Spleen (tissue), 11 donors: ENCODE measurements at regions not wholly inside any gene's neighbourhood (a gene's known extent, or its start where the extent isn't known, plus 50 kb on each side); places are given as distances from the start of the nearest gene placed in this dataset.

Experiments used
- DNase-seq: peaks from one replicate; pipeline ENCODE4 v3.0.0-alpha.2; 2020
- H3K27ac ChIP-seq, 8 donors: fragments of 200-600 bp; sonication (generic) in 7 of 8; 1 replicate in 4 of 8; 2 replicates in 4 of 8; pipeline versions ENCODE4 v1.5.0 to v1.8.0; 2016 to 2021; ENCODE audit warnings: inconsistent platforms in 4 of 8, mild to moderate bottlenecking in 4 of 8, moderate library complexity in 1 of 8
- H3K27me3 ChIP-seq, 7 donors: fragments of 200-600 bp; sonication (generic) in 6 of 7; replicated peaks in 1 of 7; 1 replicate in 4 of 7; 2 replicates in 3 of 7; pipeline versions ENCODE4 v1.5.0 to v1.8.0; 2016 to 2021; ENCODE audit warnings: inconsistent platforms in 3 of 7, mild to moderate bottlenecking in 1 of 7
- H3K36me3 ChIP-seq, 6 donors: fragments of 200-600 bp; sonication (generic) in 5 of 6; 1 replicate in 4 of 6; 2 replicates in 2 of 6; pipeline versions ENCODE4 v1.5.0 to v1.8.0; 2016 to 2021; ENCODE audit warnings: inconsistent platforms in 2 of 6
- H3K4me1 ChIP-seq, 6 donors: fragments of 200-600 bp; sonication (generic) in 5 of 6; 1 replicate in 3 of 6; 2 replicates in 3 of 6; pipeline versions ENCODE4 v1.5.0 to v1.8.0; 2016 to 2021; ENCODE audit warnings: inconsistent platforms in 3 of 6
- H3K4me3 ChIP-seq, 8 donors: fragments of 200-600 bp; sonication (generic) in 7 of 8; 1 replicate in 4 of 8; 2 replicates in 4 of 8; pipeline versions ENCODE4 v1.5.0 to v1.8.0; 2016 to 2021; ENCODE audit warnings: inconsistent platforms in 4 of 8, mild to moderate bottlenecking in 4 of 8, moderate library complexity in 2 of 8
- H3K9me3 ChIP-seq, 8 donors: fragments of 200-600 bp; sonication (generic) in 7 of 8; 1 replicate in 4 of 8; 2 replicates in 4 of 8; pipeline versions ENCODE4 v1.5.0 to v1.8.0; 2016 to 2021; ENCODE audit warnings: inconsistent platforms in 4 of 8
- CTCF ChIP-seq, 11 experiments: fragments of 200-600 bp in 7 of 11; fragments of 450-650 bp in 4 of 11; sonication (generic) in 4 of 11; IDR thresholded peaks in 8 of 11; conservative IDR thresholded peaks in 3 of 11; 1 replicate in 7 of 11; 2 replicates in 4 of 11; pipeline versions ENCODE4 v1.4.0 to v1.8.0; 2016 to 2021; ENCODE audit warnings: antibody characterized with exemption in 11 of 11, inconsistent platforms in 4 of 11, mild to moderate bottlenecking in 1 of 11
- POLR2A ChIP-seq, 3 donors: fragments of 450-650 bp; IDR thresholded peaks; one replicate each; pipeline ENCODE4 v1.5.1; 2017; ENCODE audit warnings: antibody characterized with exemption in 3 of 3, mild to moderate bottlenecking in 1 of 3
- POLR2AphosphoS5 ChIP-seq, 3 donors: sonication (generic); formaldehyde crosslinking; IDR thresholded peaks; one replicate each; pipeline ENCODE4 v1.5.1; 2017; ENCODE audit warnings: antibody characterized with exemption in 3 of 3
- WGBS, 5 donors: extraction: QIAGEN DNeasy Blood & Tissue Kit in 3 of 5; methylation state at CpG; one replicate each; pipeline versions ENCODE4 v1.1.5 to v1.1.7; 2013 to 2018; 5-methylcytosine and 5-hydroxymethylcytosine counted together
- intact Hi-C: fragments of 100-400 bp; cut with DNase I; formaldehyde crosslinking; loops from one replicate; pipeline ENCODE4 v1.15.0; 2023; ENCODE audit warnings: low total_unique reads
- donor health status: healthy with polysubstance abuse.
- donor health status: DM: no; HTN: no; CAD: no; lungs with moderate emphysema.
- donor health status: DM: no; HTN: no; CAD: no.
- donor health status: Bipolar disorder and iron deficiency.
- donor health status: healthy.
- donor health status: DM: no; HTN: no; CAD: no.
- donor health status: DM: yes; HTN: yes; CAD: no.

- no peaks in the 10 kb centered on the region for H3K9me3 ChIP-seq
- H3K27me3 ChIP-seq, result no peaks in the 10 kb centered on the region
- H3K4me1 ChIP-seq, result no peaks in the 10 kb centered on the region
- TF ChIP-seq POLR2A (IDR thresholded peaks at IDR 0.05) (no peak), CTCF (IDR thresholded peaks at IDR 0.05 in 8 of 11, conservative IDR thresholded peaks at IDR 0.05 in 3 of 11) (no peak), POLR2AphosphoS5 (IDR thresholded peaks at IDR 0.05) (no peak)
- 79 to 90% (median 83%) methylated on average over 5 to 6 of the region's 6 CpGs for WGBS, 5 donors
- no peak for DNase-seq
- no peak overlapping the region for H3K27ac ChIP-seq
- intact Hi-C loops, result no loop called here
- H3K36me3 ChIP-seq, result no peaks in the 10 kb centered on the region
- no peak overlapping the region for H3K4me3 ChIP-seq
These were observed 1144.4 kb downstream of the NLGN4X start for GRCh38 chrX:5084279-5084678.

DNA sequence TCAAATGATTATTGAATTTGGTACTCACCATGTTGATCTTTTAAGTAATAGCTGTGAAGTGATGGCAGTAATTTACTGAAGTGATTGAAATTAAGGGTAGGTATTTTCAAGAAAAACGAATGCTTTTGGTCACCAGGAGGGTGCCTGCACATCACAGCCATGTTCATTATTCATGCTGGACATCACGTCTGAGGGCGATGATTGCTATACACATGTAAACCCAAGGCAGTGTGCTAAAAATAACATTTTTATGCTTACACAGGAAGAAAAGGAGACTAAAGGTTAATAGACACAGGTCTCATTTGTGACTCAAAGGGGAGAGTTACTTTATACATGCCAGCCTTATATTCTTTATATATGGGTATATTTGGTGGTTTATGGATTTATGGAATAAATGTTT, 1146.0 kb downstream of the NLGN4X start:
- Histone ChIP-seq H3K27ac (no peak overlapping the region), H3K27me3 (no peaks in the 10 kb centered on the region), H3K9me3 (no peaks in the 10 kb centered on the region), H3K4me1 (no peaks in the 10 kb centered on the region), H3K36me3 (no peaks in the 10 kb centered on the region), H3K4me3 (no peak overlapping the region)
- intact Hi-C loops, result no loop called here
- TF ChIP-seq POLR2AphosphoS5 (IDR thresholded peaks at IDR 0.05), result no peak
- no peak for TF ChIP-seq CTCF (IDR thresholded peaks at IDR 0.05 in 8 of 11, conservative IDR thresholded peaks at IDR 0.05 in 3 of 11)
- TF ChIP-seq POLR2A (IDR thresholded peaks at IDR 0.05), result no peak
- DNase-seq, result no peak
- WGBS, 5 donors, result 59 to 80% (median 74%) methylated on average over 3 of the region's 3 CpGs

DNA sequence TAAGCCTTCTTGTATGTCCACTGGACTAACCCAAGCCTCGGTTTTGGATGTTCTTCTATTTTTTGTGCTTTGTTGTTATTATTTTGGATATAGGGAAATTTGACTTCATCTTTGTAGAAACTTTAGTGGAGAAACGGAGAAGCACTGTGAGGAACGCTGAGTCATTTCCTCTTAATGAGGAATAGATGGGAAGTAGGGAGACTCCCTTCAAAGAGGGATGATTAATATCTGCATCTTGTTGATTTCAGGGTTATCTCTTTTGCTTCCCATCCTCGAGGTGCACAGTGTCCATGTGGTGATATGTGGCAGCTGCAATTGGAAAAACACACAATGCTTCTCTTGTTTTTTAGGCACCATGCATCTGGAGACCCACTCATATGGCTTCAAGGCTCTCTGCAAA, 1147.9 kb downstream of the NLGN4X start:
- Histone ChIP-seq H3K4me1 (no peaks in the 10 kb centered on the region), H3K36me3 (no peaks in the 10 kb centered on the region), H3K27ac (no peak overlapping the region), H3K9me3 (no peaks in the 10 kb centered on the region), H3K4me3 (no peak overlapping the region), H3K27me3 (no peaks in the 10 kb centered on the region)
- intact Hi-C loops, result no loop called here
- no peak for DNase-seq
- WGBS, 5 donors, result 36 to 50% (median 47%) methylated on average over 4 of the region's 4 CpGs
- TF ChIP-seq POLR2AphosphoS5 (IDR thresholded peaks at IDR 0.05) (no peak), CTCF (IDR thresholded peaks at IDR 0.05 in 8 of 11, conservative IDR thresholded peaks at IDR 0.05 in 3 of 11) (no peak), POLR2A (IDR thresholded peaks at IDR 0.05) (no peak)

- H3K27me3 ChIP-seq, result no peaks in the 10 kb centered on the region
- no peak for DNase-seq
- no peak overlapping the region for H3K4me3 ChIP-seq
- H3K36me3 ChIP-seq, result no peaks in the 10 kb centered on the region
- no peak for TF ChIP-seq POLR2AphosphoS5 (IDR thresholded peaks at IDR 0.05)
- TF ChIP-seq POLR2A (IDR thresholded peaks at IDR 0.05), result no peak
- no peak for TF ChIP-seq CTCF (IDR thresholded peaks at IDR 0.05 in 8 of 11, conservative IDR thresholded peaks at IDR 0.05 in 3 of 11)
- intact Hi-C loops, result no loop called here
- no peaks in the 10 kb centered on the region for H3K9me3 ChIP-seq
- 77 to 86% (median 84%) methylated on average over 5 of the region's 5 CpGs for WGBS, 5 donors
- H3K27ac ChIP-seq, result no peak overlapping the region
- no peaks in the 10 kb centered on the region for H3K4me1 ChIP-seq
These were observed 1160.1 kb downstream of the NLGN4X start for GRCh38 chrX:5068550-5068949.
